ENCODE measurements at regions not wholly inside any gene's neighbourhood (a gene's known extent, or its start where the extent isn't known, plus 50 kb on each side); places are given as distances from the start of the nearest gene placed in this dataset.

DNA sequence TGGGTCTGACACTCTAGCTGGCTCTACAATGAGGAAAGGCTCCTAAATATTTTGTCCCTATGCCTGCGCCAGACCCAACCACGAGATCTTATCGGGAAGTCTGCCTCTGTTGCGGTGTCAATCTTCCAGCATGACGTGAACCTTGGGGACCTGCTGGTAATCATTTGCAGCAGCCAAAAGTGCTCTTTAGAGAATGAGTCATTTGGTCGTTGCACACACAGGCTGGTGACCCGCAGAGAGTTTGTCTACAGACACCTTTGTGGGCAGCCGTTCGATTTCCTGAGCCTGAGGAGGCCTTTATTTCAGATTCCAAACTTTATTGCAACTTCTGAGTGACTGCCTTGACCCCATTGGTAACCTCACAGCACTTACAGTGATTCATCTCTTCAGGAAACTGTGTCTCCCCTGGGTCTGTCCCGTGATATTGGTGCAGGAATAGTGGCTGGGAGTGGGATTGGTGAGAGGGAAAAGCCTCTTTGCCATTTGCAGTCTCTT lies 326.1 kb downstream of the NSG2 start:
- Histone ChIP-seq H3K36me3 (replicated peaks; ENCODE audit: insufficient read depth, low read depth) (no peaks in the 10 kb centered on the region), H3K4me3 (no peak overlapping the region), H3K27ac (peak overlapping the region; percentile 37), H3K9me2 (replicated peaks; ENCODE audit: insufficient read depth) (no peaks in the 10 kb centered on the region), H4K20me1 (ENCODE audit: insufficient read depth, poor library complexity, severe bottlenecking) (no peaks in the 10 kb centered on the region), H3K9me3 (ENCODE audit: low read depth) (no peaks in the 10 kb centered on the region), H3K79me2 (no peaks in the 10 kb centered on the region), H3K4me2 (no peak overlapping the region), H2AFZ (no peak overlapping the region), H3K27me3 (no peaks in the 10 kb centered on the region), H3K4me1 (ENCODE audit: insufficient read depth) (no peaks in the 10 kb centered on the region)
- WGBS (ENCODE audit: low lambda C conversion rate, missing lambda C conversion rate), result 31% methylated on average over 10 of the region's 10 CpGs
- no peak for TF ChIP-seq EZH2phosphoT487 (IDR thresholded peaks at IDR 0.05; ENCODE audit: low read depth, severe bottlenecking, unreplicated experiment)
- TF ChIP-seq, protein P1, sequence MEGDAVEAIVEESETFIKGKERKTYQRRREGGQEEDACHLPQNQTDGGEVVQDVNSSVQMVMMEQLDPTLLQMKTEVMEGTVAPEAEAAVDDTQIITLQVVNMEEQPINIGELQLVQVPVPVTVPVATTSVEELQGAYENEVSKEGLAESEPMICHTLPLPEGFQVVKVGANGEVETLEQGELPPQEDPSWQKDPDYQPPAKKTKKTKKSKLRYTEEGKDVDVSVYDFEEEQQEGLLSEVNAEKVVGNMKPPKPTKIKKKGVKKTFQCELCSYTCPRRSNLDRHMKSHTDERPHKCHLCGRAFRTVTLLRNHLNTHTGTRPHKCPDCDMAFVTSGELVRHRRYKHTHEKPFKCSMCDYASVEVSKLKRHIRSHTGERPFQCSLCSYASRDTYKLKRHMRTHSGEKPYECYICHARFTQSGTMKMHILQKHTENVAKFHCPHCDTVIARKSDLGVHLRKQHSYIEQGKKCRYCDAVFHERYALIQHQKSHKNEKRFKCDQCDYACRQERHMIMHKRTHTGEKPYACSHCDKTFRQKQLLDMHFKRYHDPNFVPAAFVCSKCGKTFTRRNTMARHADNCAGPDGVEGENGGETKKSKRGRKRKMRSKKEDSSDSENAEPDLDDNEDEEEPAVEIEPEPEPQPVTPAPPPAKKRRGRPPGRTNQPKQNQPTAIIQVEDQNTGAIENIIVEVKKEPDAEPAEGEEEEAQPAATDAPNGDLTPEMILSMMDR (IDR thresholded peaks at IDR 0.05; ENCODE audit: poor library complexity), result no peak
- TF ChIP-seq EZH2 (IDR thresholded peaks at IDR 0.05; ENCODE audit: borderline replicate concordance), result no peak
- peak; percentile 50 for DNase-seq (ENCODE audit: low spot score)

DNA sequence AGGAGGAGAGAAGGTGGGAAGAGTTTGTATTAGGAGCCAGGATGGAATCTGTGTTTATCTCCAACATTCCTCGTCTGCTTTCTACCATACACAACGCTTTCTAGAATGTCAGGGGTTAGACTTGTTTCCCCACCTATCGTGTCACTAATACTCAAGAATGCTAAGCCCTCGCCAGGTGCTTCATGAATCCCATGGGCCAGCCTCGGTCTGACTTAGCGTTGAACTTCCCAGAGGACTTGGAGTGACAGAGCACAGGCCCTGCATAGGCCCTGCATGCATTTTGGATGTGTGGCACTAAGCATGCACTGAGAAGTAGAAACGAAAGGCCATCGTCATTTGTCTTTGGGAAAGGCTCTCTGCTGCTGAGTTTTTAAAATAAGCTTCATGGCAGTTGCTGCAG lies 328.7 kb downstream of the NSG2 start:
- Histone ChIP-seq H3K79me2 (no peaks in the 10 kb centered on the region), H2AFZ (no peak overlapping the region), H3K36me3 (replicated peaks; ENCODE audit: insufficient read depth, low read depth) (no peaks in the 10 kb centered on the region), H3K9me2 (replicated peaks; ENCODE audit: insufficient read depth) (no peaks in the 10 kb centered on the region), H3K9me3 (ENCODE audit: low read depth) (no peaks in the 10 kb centered on the region), H3K4me3 (no peak overlapping the region), H3K4me1 (ENCODE audit: insufficient read depth) (no peaks in the 10 kb centered on the region), H3K27ac (no peak overlapping the region), H3K27me3 (no peaks in the 10 kb centered on the region), H3K4me2 (no peak overlapping the region), H4K20me1 (ENCODE audit: insufficient read depth, poor library complexity, severe bottlenecking) (no peaks in the 10 kb centered on the region)
- no peak for DNase-seq (ENCODE audit: low spot score)
- WGBS (ENCODE audit: low lambda C conversion rate, missing lambda C conversion rate), result 78% methylated on average over 8 of the region's 8 CpGs
- TF ChIP-seq EZH2 (IDR thresholded peaks at IDR 0.05; ENCODE audit: borderline replicate concordance) (no peak), EZH2phosphoT487 (IDR thresholded peaks at IDR 0.05; ENCODE audit: low read depth, severe bottlenecking, unreplicated experiment) (no peak)
- TF ChIP-seq, protein P1 (IDR thresholded peaks at IDR 0.05; ENCODE audit: poor library complexity), result no peak

DNA sequence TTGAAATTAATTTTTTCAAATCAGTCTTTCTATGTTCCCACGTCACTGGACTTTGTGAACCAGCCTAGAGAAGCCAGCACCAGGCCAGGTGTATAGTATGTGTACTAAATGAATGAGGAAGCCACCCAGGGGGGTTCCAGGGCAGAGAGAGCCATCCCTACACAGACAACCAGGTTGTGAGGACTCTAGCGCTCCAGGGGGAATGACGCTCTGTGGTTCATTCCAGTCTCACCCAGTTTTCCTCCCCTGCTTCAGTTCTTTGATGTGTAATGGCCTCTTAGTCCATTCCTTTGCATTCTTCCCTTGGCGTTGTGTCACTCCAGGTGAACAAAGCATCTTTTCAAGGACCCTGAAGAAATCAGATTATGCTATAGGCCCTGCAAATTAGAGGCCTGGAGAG lies 330.6 kb downstream of the NSG2 start:
- 74% methylated on average over 4 of the region's 4 CpGs for WGBS (ENCODE audit: low lambda C conversion rate, missing lambda C conversion rate)

More for the DNA sequence above, 330.6 kb downstream of the NSG2 start:
- Histone ChIP-seq H3K4me2 (no peak overlapping the region), H3K4me3 (no peak overlapping the region), H3K36me3 (replicated peaks; ENCODE audit: insufficient read depth, low read depth) (no peaks in the 10 kb centered on the region), H2AFZ (no peak overlapping the region), H3K27ac (no peak overlapping the region), H3K79me2 (no peaks in the 10 kb centered on the region), H3K4me1 (ENCODE audit: insufficient read depth) (no peaks in the 10 kb centered on the region), H3K9me3 (ENCODE audit: low read depth) (no peaks in the 10 kb centered on the region), H3K9me2 (replicated peaks; ENCODE audit: insufficient read depth) (no peaks in the 10 kb centered on the region), H4K20me1 (ENCODE audit: insufficient read depth, poor library complexity, severe bottlenecking) (no peaks in the 10 kb centered on the region), H3K27me3 (no peaks in the 10 kb centered on the region)
- no peak for DNase-seq (ENCODE audit: low spot score)
- TF ChIP-seq, protein P1 (IDR thresholded peaks at IDR 0.05; ENCODE audit: poor library complexity), result no peak
- TF ChIP-seq EZH2 (IDR thresholded peaks at IDR 0.05; ENCODE audit: borderline replicate concordance), result no peak
- no peak for TF ChIP-seq EZH2phosphoT487 (IDR thresholded peaks at IDR 0.05; ENCODE audit: low read depth, severe bottlenecking, unreplicated experiment)
